ENCODE measurements at regions not wholly inside any gene's neighbourhood (a gene's known extent, or its start where the extent isn't known, plus 50 kb on each side); places are given as distances from the start of the nearest gene placed in this dataset.

DNA sequence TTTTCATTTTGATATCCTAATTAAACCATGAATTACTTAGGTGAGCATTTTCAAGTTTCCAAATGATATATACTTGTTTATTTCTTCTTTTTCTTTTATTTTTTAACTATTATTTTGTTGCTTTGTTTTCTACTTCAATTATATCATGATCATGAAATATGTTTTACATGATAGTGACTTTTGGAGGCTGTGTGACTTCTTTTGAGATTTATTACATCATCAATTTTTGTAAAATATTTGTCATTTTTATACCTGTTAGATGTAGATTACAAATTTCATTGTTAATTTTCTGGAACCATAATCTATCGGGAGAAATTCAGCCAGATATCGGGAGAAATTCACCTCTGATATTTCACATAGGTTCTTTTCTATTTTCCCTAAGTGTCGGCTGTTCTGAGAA lies 228.6 kb downstream of the RAD51AP2 start:
- TF ChIP-seq, protein P1, sequence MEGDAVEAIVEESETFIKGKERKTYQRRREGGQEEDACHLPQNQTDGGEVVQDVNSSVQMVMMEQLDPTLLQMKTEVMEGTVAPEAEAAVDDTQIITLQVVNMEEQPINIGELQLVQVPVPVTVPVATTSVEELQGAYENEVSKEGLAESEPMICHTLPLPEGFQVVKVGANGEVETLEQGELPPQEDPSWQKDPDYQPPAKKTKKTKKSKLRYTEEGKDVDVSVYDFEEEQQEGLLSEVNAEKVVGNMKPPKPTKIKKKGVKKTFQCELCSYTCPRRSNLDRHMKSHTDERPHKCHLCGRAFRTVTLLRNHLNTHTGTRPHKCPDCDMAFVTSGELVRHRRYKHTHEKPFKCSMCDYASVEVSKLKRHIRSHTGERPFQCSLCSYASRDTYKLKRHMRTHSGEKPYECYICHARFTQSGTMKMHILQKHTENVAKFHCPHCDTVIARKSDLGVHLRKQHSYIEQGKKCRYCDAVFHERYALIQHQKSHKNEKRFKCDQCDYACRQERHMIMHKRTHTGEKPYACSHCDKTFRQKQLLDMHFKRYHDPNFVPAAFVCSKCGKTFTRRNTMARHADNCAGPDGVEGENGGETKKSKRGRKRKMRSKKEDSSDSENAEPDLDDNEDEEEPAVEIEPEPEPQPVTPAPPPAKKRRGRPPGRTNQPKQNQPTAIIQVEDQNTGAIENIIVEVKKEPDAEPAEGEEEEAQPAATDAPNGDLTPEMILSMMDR (IDR thresholded peaks at IDR 0.05), result no peak
- TF ChIP-seq POLR2A (IDR thresholded peaks at IDR 0.05), result no peak
